ENCODE measurements at regions not wholly inside any gene's neighbourhood (a gene's known extent, or its start where the extent isn't known, plus 50 kb on each side); places are given as distances from the start of the nearest gene placed in this dataset.

GRCh38 chr16:22624038-22624799, 113.5 kb downstream of the NPIPB5 start:
- no peaks in the 10 kb centered on the region for H3K36me3 ChIP-seq
- no peaks in the 10 kb centered on the region for H3K9me3 ChIP-seq
- H3K27ac ChIP-seq = no peak overlapping the region
- ATAC-seq (ENCODE audit: insufficient number of reproducible peaks, low FRiP score, low read depth) (no peak), DNase-seq (ENCODE audit: low spot score) (no peak)
- no peaks in the 10 kb centered on the region for H3K4me1 ChIP-seq (ENCODE audit: control insufficient read depth in 1 of 2, low read depth in 2 of 2)
- no peak for TF ChIP-seq CTCF (IDR thresholded peaks at IDR 0.05)
- H3K27me3 ChIP-seq (replicated peaks; ENCODE audit: insufficient read depth) = no peaks in the 10 kb centered on the region
- H3K4me3 ChIP-seq = no peak overlapping the region

DNA sequence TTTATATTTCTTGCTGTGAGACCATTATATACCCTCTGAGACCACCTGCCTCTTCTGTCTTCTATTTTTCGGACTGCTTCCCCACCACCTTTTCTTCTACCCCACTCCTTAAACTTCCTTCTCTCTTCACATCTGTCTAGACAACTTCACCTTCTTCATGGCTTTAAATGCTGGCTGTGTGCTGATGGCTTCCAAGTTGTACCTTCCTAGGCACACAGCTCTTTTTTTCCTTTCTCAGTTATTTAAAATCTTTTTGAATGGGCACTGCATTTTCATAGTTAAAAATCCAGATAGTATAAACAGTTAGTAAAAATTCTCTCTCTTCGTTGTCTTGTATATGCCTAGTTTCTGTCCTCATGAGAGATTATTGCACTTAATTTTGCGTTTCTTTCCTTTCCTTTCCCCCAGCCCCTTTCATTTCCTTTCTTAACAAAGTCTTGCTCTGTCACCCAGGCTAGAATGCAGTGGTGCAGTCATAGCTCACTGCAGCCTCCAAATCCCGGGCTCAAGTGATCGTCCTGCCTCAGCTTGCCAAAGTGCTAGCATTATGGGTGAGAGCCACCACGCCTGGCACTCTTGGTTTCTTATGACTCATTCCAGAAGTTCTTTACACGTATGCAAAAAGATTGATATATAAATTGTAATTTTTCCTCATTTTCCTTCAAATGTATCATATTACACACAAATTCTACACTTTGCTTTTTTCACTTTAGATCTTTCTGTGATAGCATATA, 114.3 kb downstream of the NPIPB5 start:
- DNase-seq (ENCODE audit: low spot score) (no peak), ATAC-seq (ENCODE audit: insufficient number of reproducible peaks, low FRiP score, low read depth) (no peak)
- TF ChIP-seq CTCF (IDR thresholded peaks at IDR 0.05) = no peak

GRCh38 chr16:22625967-22626366, 115.3 kb downstream of the NPIPB5 start:
- H3K27me3 ChIP-seq (replicated peaks; ENCODE audit: insufficient read depth) = no peaks in the 10 kb centered on the region
- H3K4me3 ChIP-seq = no peak overlapping the region
- H3K27ac ChIP-seq = no peak overlapping the region
- no peak for TF ChIP-seq CTCF (IDR thresholded peaks at IDR 0.05)
- no peaks in the 10 kb centered on the region for H3K36me3 ChIP-seq
- ATAC-seq (ENCODE audit: insufficient number of reproducible peaks, low FRiP score, low read depth) (no peak), DNase-seq (ENCODE audit: low spot score) (no peak)
- H3K9me3 ChIP-seq = no peaks in the 10 kb centered on the region
- H3K4me1 ChIP-seq (ENCODE audit: control insufficient read depth in 1 of 2, low read depth in 2 of 2) = no peaks in the 10 kb centered on the region

More for the DNA sequence above, 114.3 kb downstream of the NPIPB5 start:
- Histone ChIP-seq H3K4me3 (no peak overlapping the region), H3K4me1 (ENCODE audit: control insufficient read depth in 1 of 2, low read depth in 2 of 2) (no peaks in the 10 kb centered on the region), H3K27ac (no peak overlapping the region), H3K27me3 (replicated peaks; ENCODE audit: insufficient read depth) (no peaks in the 10 kb centered on the region), H3K36me3 (no peaks in the 10 kb centered on the region), H3K9me3 (no peaks in the 10 kb centered on the region)

DNA sequence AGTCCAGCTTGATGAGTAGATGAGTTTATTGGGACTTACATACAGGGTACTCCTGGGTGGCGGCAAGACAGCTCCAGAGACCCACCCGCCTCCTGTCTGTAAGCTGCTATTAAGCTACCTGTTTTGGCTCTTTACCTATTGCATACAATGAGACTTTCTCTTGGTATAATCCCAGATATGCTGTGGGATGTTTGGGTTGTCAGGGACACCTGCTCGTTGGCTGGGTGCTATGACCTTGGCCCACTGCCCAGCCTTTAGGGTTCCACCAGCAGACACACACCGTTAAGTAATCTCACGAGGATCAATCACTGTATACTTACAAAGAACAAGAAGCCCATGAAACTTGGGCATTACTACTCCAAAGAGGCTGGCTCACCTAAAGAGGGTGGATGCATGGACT, 116.4 kb downstream of the NPIPB5 start:
- Histone ChIP-seq H3K4me1 (ENCODE audit: control insufficient read depth in 1 of 2, low read depth in 2 of 2) (no peaks in the 10 kb centered on the region), H3K4me3 (no peak overlapping the region), H3K27ac (no peak overlapping the region), H3K9me3 (no peaks in the 10 kb centered on the region), H3K36me3 (no peaks in the 10 kb centered on the region), H3K27me3 (replicated peaks; ENCODE audit: insufficient read depth) (no peaks in the 10 kb centered on the region)
- DNase-seq (ENCODE audit: low spot score) (no peak), ATAC-seq (ENCODE audit: insufficient number of reproducible peaks, low FRiP score, low read depth) (no peak)
- no peak for TF ChIP-seq CTCF (IDR thresholded peaks at IDR 0.05)

DNA sequence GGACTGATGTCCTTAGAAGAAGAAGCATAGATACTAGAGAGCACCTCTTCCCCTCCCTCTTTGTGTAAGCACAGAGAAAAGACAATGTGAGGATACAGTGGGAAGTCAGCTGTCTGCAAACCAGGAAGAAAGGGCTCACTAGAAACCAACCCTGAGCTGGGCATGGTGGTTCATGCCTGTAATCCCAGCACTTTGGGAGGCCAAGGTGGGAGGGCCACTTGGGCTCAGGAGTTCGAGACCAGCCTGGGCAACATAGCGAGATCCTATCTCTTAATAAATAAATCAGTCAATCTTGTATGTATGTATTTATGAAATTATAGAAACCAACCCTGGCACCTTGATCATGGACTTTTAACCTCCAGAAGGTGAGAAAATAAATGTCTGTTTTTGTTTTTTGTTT, 118.3 kb downstream of the NPIPB5 start:
- H3K27ac ChIP-seq = no peak overlapping the region
- H3K9me3 ChIP-seq = no peaks in the 10 kb centered on the region
- TF ChIP-seq CTCF (IDR thresholded peaks at IDR 0.05) = no peak
- no peaks in the 10 kb centered on the region for H3K27me3 ChIP-seq (replicated peaks; ENCODE audit: insufficient read depth)
- DNase-seq (ENCODE audit: low spot score) (no peak), ATAC-seq (ENCODE audit: insufficient number of reproducible peaks, low FRiP score, low read depth) (no peak)
- no peak overlapping the region for H3K4me3 ChIP-seq
- no peaks in the 10 kb centered on the region for H3K4me1 ChIP-seq (ENCODE audit: control insufficient read depth in 1 of 2, low read depth in 2 of 2)
- H3K36me3 ChIP-seq = no peaks in the 10 kb centered on the region

Measured in thoracic aorta (tissue), 2 donors.